ENCODE measurements at regions not wholly inside any gene's neighbourhood (a gene's known extent, or its start where the extent isn't known, plus 50 kb on each side); places are given as distances from the start of the nearest gene placed in this dataset.

DNA sequence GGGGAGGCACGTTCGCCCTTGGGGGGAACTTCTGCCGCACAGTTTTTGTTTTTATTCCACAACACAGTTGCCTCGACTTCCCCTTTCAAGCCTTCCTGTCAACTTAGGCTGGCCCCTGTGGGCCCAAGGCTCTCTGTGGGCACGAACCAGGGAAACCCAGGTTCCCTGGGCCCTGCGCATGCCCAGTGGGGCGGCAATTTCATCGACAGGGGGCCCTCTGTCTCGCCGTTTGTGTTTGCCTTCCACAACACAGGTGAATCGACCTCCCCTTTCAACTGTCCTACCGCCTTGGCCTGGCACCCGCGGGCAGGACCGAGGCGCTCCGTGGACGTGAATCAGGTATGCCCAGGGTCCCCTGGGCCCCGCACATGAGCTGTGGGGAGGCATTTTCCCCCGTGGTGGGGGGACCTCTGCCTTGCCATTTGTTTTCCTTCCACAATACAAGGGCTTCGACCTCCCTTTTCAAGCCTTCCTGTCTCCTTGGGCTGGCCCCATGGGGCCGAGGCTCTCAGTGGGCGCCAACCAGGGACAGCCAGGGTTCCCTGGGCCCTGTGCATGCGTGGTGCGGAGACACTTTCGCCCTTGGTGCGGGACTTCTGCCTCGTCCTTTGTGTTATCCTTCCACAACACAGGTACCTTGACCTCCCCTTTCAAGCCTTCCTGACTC, 354.0 kb downstream of the ALG10 start:
- H3K79me2 ChIP-seq (ENCODE audit: insufficient read depth, low read length): no peaks in the 10 kb centered on the region
- no peaks in the 10 kb centered on the region for H4K20me1 ChIP-seq (ENCODE audit: insufficient read depth, low read length)
- WGBS (ENCODE audit: low lambda C conversion rate): 17% methylated on average over 22 of the region's 28 CpGs
- ATAC-seq (peak; percentile 27), DNase-seq (ENCODE audit: low spot score) (no peak), FAIRE-seq (no peak)
- intact Hi-C loops (cut with micrococcal nuclease; ENCODE audit: unreplicated experiment): no loop called here
- H3K4me2 ChIP-seq (ENCODE audit: low read depth, low read length): peak overlapping the region; percentile 8; the same call in 1 of the 2 replicates
- H3K27ac ChIP-seq (ENCODE audit: extremely low read length, insufficient read depth, low read length): no peak overlapping the region
- no peaks in the 10 kb centered on the region for H3K4me1 ChIP-seq (ENCODE audit: insufficient read depth, low read length)
- in situ Hi-C loops (cut with HindIII; ENCODE audit: extremely low pct_ligation_motif_present, low pct_unique_long_range_greater_than_20kb): no loop called here
- no peak overlapping the region for H2AFZ ChIP-seq (ENCODE audit: low read length)
- H3K4me3 ChIP-seq (replicated peaks in 1 of 3; ENCODE audit: insufficient read depth in 1 of 3, low read depth in 2 of 3, low read length in 3 of 3): no peak overlapping the region
- H3K9me3 ChIP-seq (ENCODE audit: low read length): no peaks in the 10 kb centered on the region
- POLR2A ChIA-PET: no interaction called here
- H3K36me3 ChIP-seq (replicated peaks in 1 of 2; ENCODE audit: control insufficient read depth in 1 of 2, insufficient read depth in 2 of 2, low read length in 2 of 2): no peaks in the 10 kb centered on the region
- no peak overlapping the region for H3K9ac ChIP-seq (ENCODE audit: insufficient read depth, low read depth, low read length)
- BruUV-seq (replicated peaks): no TSS peak
- peaks cover 4 to 21% of the 10 kb centered on the region in 2 experiments for H3K27me3 ChIP-seq (ENCODE audit: control insufficient read depth in 1 of 2, insufficient read depth in 2 of 2, low read length in 2 of 2)
- CTCF ChIA-PET (ENCODE audit: low intra/inter-chr PET ratio, low total read pairs): no interaction called here
- TF ChIP-seq, protein P1, sequence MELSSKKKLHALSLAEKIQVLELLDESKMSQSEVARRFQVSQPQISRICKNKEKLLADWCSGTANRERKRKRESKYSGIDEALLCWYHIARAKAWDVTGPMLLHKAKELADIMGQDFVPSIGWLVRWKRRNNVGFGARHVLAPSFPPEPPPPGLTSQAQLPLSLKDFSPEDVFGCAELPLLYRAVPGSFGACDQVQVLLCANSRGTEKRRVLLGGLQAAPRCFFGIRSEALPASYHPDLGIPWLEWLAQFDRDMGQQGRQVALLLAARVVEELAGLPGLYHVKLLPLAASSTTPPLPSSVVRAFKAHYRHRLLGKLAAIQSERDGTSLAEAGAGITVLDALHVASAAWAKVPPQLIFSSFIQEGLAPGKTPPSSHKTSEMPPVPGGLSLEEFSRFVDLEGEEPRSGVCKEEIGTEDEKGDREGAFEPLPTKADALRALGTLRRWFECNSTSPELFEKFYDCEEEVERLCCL (CRISPR knock-in tag; IDR thresholded peaks at IDR 0.05; ENCODE audit: borderline replicate concordance): no peak
- no peak for TF ChIP-seq HNRNPUL1 (IDR thresholded peaks at IDR 0.05; ENCODE audit: low read depth, low read length)
- TF ChIP-seq ZNF350 (CRISPR knock-in tag; IDR thresholded peaks at IDR 0.05; ENCODE audit: borderline replicate concordance, low read depth): no peak
- TF ChIP-seq, protein P2, sequence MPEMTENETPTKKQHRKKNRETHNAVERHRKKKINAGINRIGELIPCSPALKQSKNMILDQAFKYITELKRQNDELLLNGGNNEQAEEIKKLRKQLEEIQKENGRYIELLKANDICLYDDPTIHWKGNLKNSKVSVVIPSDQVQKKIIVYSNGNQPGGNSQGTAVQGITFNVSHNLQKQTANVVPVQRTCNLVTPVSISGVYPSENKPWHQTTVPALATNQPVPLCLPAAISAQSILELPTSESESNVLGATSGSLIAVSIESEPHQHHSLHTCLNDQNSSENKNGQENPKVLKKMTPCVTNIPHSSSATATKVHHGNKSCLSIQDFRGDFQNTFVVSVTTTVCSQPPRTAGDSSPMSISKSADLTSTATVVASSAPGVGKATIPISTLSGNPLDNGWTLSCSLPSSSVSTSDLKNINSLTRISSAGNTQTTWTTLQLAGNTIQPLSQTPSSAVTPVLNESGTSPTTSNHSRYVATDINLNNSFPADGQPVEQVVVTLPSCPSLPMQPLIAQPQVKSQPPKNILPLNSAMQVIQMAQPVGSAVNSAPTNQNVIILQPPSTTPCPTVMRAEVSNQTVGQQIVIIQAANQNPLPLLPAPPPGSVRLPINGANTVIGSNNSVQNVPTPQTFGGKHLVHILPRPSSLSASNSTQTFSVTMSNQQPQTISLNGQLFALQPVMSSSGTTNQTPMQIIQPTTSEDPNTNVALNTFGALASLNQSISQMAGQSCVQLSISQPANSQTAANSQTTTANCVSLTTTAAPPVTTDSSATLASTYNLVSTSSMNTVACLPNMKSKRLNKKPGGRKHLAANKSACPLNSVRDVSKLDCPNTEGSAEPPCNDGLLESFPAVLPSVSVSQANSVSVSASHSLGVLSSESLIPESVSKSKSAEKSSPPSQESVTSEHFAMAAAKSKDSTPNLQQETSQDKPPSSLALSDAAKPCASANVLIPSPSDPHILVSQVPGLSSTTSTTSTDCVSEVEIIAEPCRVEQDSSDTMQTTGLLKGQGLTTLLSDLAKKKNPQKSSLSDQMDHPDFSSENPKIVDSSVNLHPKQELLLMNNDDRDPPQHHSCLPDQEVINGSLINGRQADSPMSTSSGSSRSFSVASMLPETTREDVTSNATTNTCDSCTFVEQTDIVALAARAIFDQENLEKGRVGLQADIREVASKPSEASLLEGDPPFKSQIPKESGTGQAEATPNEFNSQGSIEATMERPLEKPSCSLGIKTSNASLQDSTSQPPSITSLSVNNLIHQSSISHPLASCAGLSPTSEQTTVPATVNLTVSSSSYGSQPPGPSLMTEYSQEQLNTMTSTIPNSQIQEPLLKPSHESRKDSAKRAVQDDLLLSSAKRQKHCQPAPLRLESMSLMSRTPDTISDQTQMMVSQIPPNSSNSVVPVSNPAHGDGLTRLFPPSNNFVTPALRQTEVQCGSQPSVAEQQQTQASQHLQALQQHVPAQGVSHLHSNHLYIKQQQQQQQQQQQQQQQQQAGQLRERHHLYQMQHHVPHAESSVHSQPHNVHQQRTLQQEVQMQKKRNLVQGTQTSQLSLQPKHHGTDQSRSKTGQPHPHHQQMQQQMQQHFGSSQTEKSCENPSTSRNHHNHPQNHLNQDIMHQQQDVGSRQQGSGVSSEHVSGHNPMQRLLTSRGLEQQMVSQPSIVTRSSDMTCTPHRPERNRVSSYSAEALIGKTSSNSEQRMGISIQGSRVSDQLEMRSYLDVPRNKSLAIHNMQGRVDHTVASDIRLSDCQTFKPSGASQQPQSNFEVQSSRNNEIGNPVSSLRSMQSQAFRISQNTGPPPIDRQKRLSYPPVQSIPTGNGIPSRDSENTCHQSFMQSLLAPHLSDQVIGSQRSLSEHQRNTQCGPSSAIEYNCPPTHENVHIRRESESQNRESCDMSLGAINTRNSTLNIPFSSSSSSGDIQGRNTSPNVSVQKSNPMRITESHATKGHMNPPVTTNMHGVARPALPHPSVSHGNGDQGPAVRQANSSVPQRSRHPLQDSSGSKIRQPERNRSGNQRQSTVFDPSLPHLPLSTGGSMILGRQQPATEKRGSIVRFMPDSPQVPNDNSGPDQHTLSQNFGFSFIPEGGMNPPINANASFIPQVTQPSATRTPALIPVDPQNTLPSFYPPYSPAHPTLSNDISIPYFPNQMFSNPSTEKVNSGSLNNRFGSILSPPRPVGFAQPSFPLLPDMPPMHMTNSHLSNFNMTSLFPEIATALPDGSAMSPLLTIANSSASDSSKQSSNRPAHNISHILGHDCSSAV (CRISPR knock-in tag; IDR thresholded peaks at IDR 0.05; ENCODE audit: borderline replicate concordance): no peak
- TF ChIP-seq ZNF792 (CRISPR knock-in tag; IDR thresholded peaks at IDR 0.05): no peak
- no peak for TF ChIP-seq ZNF724P (CRISPR knock-in tag; IDR thresholded peaks at IDR 0.05; ENCODE audit: borderline replicate concordance)
- TF ChIP-seq ZNF773 (CRISPR knock-in tag; IDR thresholded peaks at IDR 0.05; ENCODE audit: borderline replicate concordance): no peak
- TF ChIP-seq SNRNP70 (IDR thresholded peaks at IDR 0.05; ENCODE audit: low read depth, low read length): no peak
- TF ChIP-seq ZNF776 (CRISPR knock-in tag; IDR thresholded peaks at IDR 0.05): no peak
- no peak for TF ChIP-seq SKI (IDR thresholded peaks at IDR 0.05; ENCODE audit: partially characterized antibody)
- TF ChIP-seq CC2D1A (CRISPR knock-in tag; IDR thresholded peaks at IDR 0.05): no peak
- TF ChIP-seq DNMT1 (CRISPR knock-in tag; IDR thresholded peaks at IDR 0.05): no peak
- TF ChIP-seq ZNF615 (CRISPR knock-in tag; IDR thresholded peaks at IDR 0.05; ENCODE audit: borderline replicate concordance): no peak
- TF ChIP-seq ZNF550 (CRISPR knock-in tag; IDR thresholded peaks at IDR 0.05; ENCODE audit: borderline replicate concordance): no peak
- TF ChIP-seq, protein P3, sequence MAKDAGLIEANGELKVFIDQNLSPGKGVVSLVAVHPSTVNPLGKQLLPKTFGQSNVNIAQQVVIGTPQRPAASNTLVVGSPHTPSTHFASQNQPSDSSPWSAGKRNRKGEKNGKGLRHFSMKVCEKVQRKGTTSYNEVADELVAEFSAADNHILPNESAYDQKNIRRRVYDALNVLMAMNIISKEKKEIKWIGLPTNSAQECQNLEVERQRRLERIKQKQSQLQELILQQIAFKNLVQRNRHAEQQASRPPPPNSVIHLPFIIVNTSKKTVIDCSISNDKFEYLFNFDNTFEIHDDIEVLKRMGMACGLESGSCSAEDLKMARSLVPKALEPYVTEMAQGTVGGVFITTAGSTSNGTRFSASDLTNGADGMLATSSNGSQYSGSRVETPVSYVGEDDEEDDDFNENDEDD (CRISPR knock-in tag; IDR thresholded peaks at IDR 0.05; ENCODE audit: borderline replicate concordance): no peak

All from HepG2 (cell line).